ENCODE measurements at regions not wholly inside any gene's neighbourhood (a gene's known extent, or its start where the extent isn't known, plus 50 kb on each side); places are given as distances from the start of the nearest gene placed in this dataset.
"Not testable (repeated sequence)": the region's sequence is repeated elsewhere in the genome, so short reads cannot be mapped to it uniquely, and the experiment has no call there.

GRCh38 chr5:118139361-118139760 lies 849.0 kb downstream of the DTWD2 start:
- Histone ChIP-seq H3K27me3 (ENCODE audit: control insufficient read depth in 3 of 3, insufficient read depth in 3 of 3, low read length in 3 of 3) (no peaks in the 10 kb centered on the region), H3K9me3 (ENCODE audit: control insufficient read depth in 2 of 2, insufficient read depth in 1 of 2, low read depth in 1 of 2, low read length in 1 of 2) (no peaks in the 10 kb centered on the region), H3K27ac (ENCODE audit: low read depth in 1 of 3, low read length in 2 of 3) (no peak overlapping the region), H3K4me3 (ENCODE audit: low read depth in 1 of 3, low read length in 3 of 3) (no peak overlapping the region), H3K4me1 (ENCODE audit: control insufficient read depth in 3 of 3, insufficient read depth in 2 of 3, low read depth in 1 of 3, low read length in 2 of 3) (no peaks in the 10 kb centered on the region), H3K36me3 (ENCODE audit: control insufficient read depth in 3 of 3, insufficient read depth in 2 of 3, low read depth in 1 of 3, low read length in 3 of 3) (no peaks in the 10 kb centered on the region)
- 9 to 35% (median 25%) methylated on average over 1 of the region's 1 CpG for WGBS, 3 donors
- DNase-seq: no peak
- FAIRE-seq: no peak

GRCh38 chr5:118126159-118126558 lies 862.2 kb downstream of the DTWD2 start:
- Histone ChIP-seq H3K36me3 (ENCODE audit: control insufficient read depth in 3 of 3, insufficient read depth in 2 of 3, low read depth in 1 of 3, low read length in 3 of 3) (no peaks in the 10 kb centered on the region), H3K4me1 (ENCODE audit: control insufficient read depth in 3 of 3, insufficient read depth in 2 of 3, low read depth in 1 of 3, low read length in 2 of 3) (no peaks in the 10 kb centered on the region), H3K9me3 (ENCODE audit: control insufficient read depth in 2 of 2, insufficient read depth in 1 of 2, low read depth in 1 of 2, low read length in 1 of 2) (no peaks in the 10 kb centered on the region), H3K27me3 (ENCODE audit: control insufficient read depth in 3 of 3, insufficient read depth in 3 of 3, low read length in 3 of 3) (no peaks in the 10 kb centered on the region), H3K27ac (ENCODE audit: low read depth in 1 of 3, low read length in 2 of 3) (no peak overlapping the region), H3K4me3 (ENCODE audit: low read depth in 1 of 3, low read length in 3 of 3) (no peak overlapping the region)
- DNase-seq (no peak), FAIRE-seq (no peak)

GRCh38 chr5:118125687-118126086 lies 862.7 kb downstream of the DTWD2 start:
- H3K27me3 ChIP-seq (ENCODE audit: control insufficient read depth in 3 of 3, insufficient read depth in 3 of 3, low read length in 3 of 3): no peaks in the 10 kb centered on the region
- no peak overlapping the region for H3K4me3 ChIP-seq (ENCODE audit: low read depth in 1 of 3, low read length in 3 of 3)
- H3K36me3 ChIP-seq (ENCODE audit: control insufficient read depth in 3 of 3, insufficient read depth in 2 of 3, low read depth in 1 of 3, low read length in 3 of 3): no peaks in the 10 kb centered on the region
- 75 to 81% (median 75%) methylated on average over 4 of the region's 4 CpGs for WGBS, 3 donors
- H3K4me1 ChIP-seq (ENCODE audit: control insufficient read depth in 3 of 3, insufficient read depth in 2 of 3, low read depth in 1 of 3, low read length in 2 of 3): no peaks in the 10 kb centered on the region
- FAIRE-seq (peak; percentile 26), DNase-seq (no peak)
- no peaks in the 10 kb centered on the region for H3K9me3 ChIP-seq (ENCODE audit: control insufficient read depth in 2 of 2, insufficient read depth in 1 of 2, low read depth in 1 of 2, low read length in 1 of 2)
- H3K27ac ChIP-seq (ENCODE audit: low read depth in 1 of 3, low read length in 2 of 3): no peak overlapping the region

- Histone ChIP-seq H3K9me3 (ENCODE audit: control insufficient read depth in 2 of 2, insufficient read depth in 1 of 2, low read depth in 1 of 2, low read length in 1 of 2) (no peaks in the 10 kb centered on the region), H3K4me1 (ENCODE audit: control insufficient read depth in 3 of 3, insufficient read depth in 2 of 3, low read depth in 1 of 3, low read length in 2 of 3) (no peaks in the 10 kb centered on the region), H3K36me3 (ENCODE audit: control insufficient read depth in 3 of 3, insufficient read depth in 2 of 3, low read depth in 1 of 3, low read length in 3 of 3) (no peaks in the 10 kb centered on the region), H3K4me3 (ENCODE audit: low read depth in 1 of 3, low read length in 3 of 3) (no peak overlapping the region), H3K27ac (ENCODE audit: low read depth in 1 of 3, low read length in 2 of 3) (no peak overlapping the region), H3K27me3 (ENCODE audit: control insufficient read depth in 3 of 3, insufficient read depth in 3 of 3, low read length in 3 of 3) (no peaks in the 10 kb centered on the region)
- DNase-seq: no peak
- WGBS, 3 donors: 86 to 90% (median 88%) methylated on average over 3 of the region's 3 CpGs
- FAIRE-seq: no peak
Observed at GRCh38 chr5:118121258-118121657, 867.1 kb downstream of the DTWD2 start.

- no peak for DNase-seq
- Histone ChIP-seq H3K9me3 (ENCODE audit: control insufficient read depth in 2 of 2, insufficient read depth in 1 of 2, low read depth in 1 of 2, low read length in 1 of 2) (no peaks in the 10 kb centered on the region), H3K36me3 (ENCODE audit: control insufficient read depth in 3 of 3, insufficient read depth in 2 of 3, low read depth in 1 of 3, low read length in 3 of 3) (no peaks in the 10 kb centered on the region), H3K4me3 (ENCODE audit: low read depth in 1 of 3, low read length in 3 of 3) (no peak overlapping the region), H3K27ac (ENCODE audit: low read depth in 1 of 3, low read length in 2 of 3) (no peak overlapping the region), H3K27me3 (ENCODE audit: control insufficient read depth in 3 of 3, insufficient read depth in 3 of 3, low read length in 3 of 3) (no peaks in the 10 kb centered on the region), H3K4me1 (ENCODE audit: control insufficient read depth in 3 of 3, insufficient read depth in 2 of 3, low read depth in 1 of 3, low read length in 2 of 3) (no peaks in the 10 kb centered on the region)
- WGBS, 3 donors: 61 to 80% (median 62%) methylated on average over 4 of the region's 4 CpGs
- no peak for FAIRE-seq
Observed at GRCh38 chr5:118115791-118116190, 872.6 kb downstream of the DTWD2 start.

- no peaks in the 10 kb centered on the region for H3K4me1 ChIP-seq (ENCODE audit: control insufficient read depth in 3 of 3, insufficient read depth in 2 of 3, low read depth in 1 of 3, low read length in 2 of 3)
- FAIRE-seq: no peak
Observed at GRCh38 chr5:118111956-118112355, 876.4 kb downstream of the DTWD2 start.

GRCh38 chr5:118107246-118107645 lies 881.1 kb downstream of the DTWD2 start:
- not testable (repeated sequence) for H3K4me1 ChIP-seq (ENCODE audit: control insufficient read depth in 3 of 3, insufficient read depth in 2 of 3, low read depth in 1 of 3, low read length in 2 of 3); H3K4me3 ChIP-seq (ENCODE audit: low read depth in 1 of 3, low read length in 3 of 3); H3K9me3 ChIP-seq (ENCODE audit: control insufficient read depth in 2 of 2, insufficient read depth in 1 of 2, low read depth in 1 of 2, low read length in 1 of 2); DNase-seq; H3K27ac ChIP-seq (ENCODE audit: low read depth in 1 of 3, low read length in 2 of 3); H3K27me3 ChIP-seq (ENCODE audit: control insufficient read depth in 3 of 3, insufficient read depth in 3 of 3, low read length in 3 of 3); H3K36me3 ChIP-seq (ENCODE audit: control insufficient read depth in 3 of 3, insufficient read depth in 2 of 3, low read depth in 1 of 3, low read length in 3 of 3); FAIRE-seq
- WGBS, 3 donors: 50 to 57% (median 55%) methylated on average over 3 of the region's 3 CpGs

More at GRCh38 chr5:118111956-118112355, 876.4 kb downstream of the DTWD2 start:
- no peaks in the 10 kb centered on the region for H3K9me3 ChIP-seq (ENCODE audit: control insufficient read depth in 2 of 2, insufficient read depth in 1 of 2, low read depth in 1 of 2, low read length in 1 of 2)
- H3K27ac ChIP-seq (ENCODE audit: low read depth in 1 of 3, low read length in 2 of 3): no peak overlapping the region
- no peak overlapping the region for H3K4me3 ChIP-seq (ENCODE audit: low read depth in 1 of 3, low read length in 3 of 3)
- 64 to 70% (median 68%) methylated on average over 5 of the region's 5 CpGs for WGBS, 3 donors
- H3K27me3 ChIP-seq (ENCODE audit: control insufficient read depth in 3 of 3, insufficient read depth in 3 of 3, low read length in 3 of 3): no peaks in the 10 kb centered on the region
- no peaks in the 10 kb centered on the region for H3K36me3 ChIP-seq (ENCODE audit: control insufficient read depth in 3 of 3, insufficient read depth in 2 of 3, low read depth in 1 of 3, low read length in 3 of 3)
- DNase-seq: no peak

GRCh38 chr5:118098716-118099115 lies 889.6 kb downstream of the DTWD2 start:
- H3K27me3 ChIP-seq (ENCODE audit: control insufficient read depth in 3 of 3, insufficient read depth in 3 of 3, low read length in 3 of 3): no peaks in the 10 kb centered on the region
- no peak overlapping the region for H3K4me3 ChIP-seq (ENCODE audit: low read depth in 1 of 3, low read length in 3 of 3)
- FAIRE-seq (no peak), DNase-seq (no peak)
- H3K9me3 ChIP-seq (ENCODE audit: control insufficient read depth in 2 of 2, insufficient read depth in 1 of 2, low read depth in 1 of 2, low read length in 1 of 2): no peaks in the 10 kb centered on the region
- 74 to 91% (median 86%) methylated on average over 1 of the region's 1 CpG for WGBS, 3 donors
- H3K27ac ChIP-seq (ENCODE audit: low read depth in 1 of 3, low read length in 2 of 3): no peak overlapping the region
- H3K4me1 ChIP-seq (ENCODE audit: control insufficient read depth in 3 of 3, insufficient read depth in 2 of 3, low read depth in 1 of 3, low read length in 2 of 3): no peaks in the 10 kb centered on the region
- no peaks in the 10 kb centered on the region for H3K36me3 ChIP-seq (ENCODE audit: control insufficient read depth in 3 of 3, insufficient read depth in 2 of 3, low read depth in 1 of 3, low read length in 3 of 3)

- no peak for FAIRE-seq
- H3K27me3 ChIP-seq (ENCODE audit: control insufficient read depth in 3 of 3, insufficient read depth in 3 of 3, low read length in 3 of 3): no peaks in the 10 kb centered on the region
- H3K27ac ChIP-seq (ENCODE audit: low read depth in 1 of 3, low read length in 2 of 3): no peak overlapping the region
- 40 to 53% (median 44%) methylated on average over 2 of the region's 2 CpGs for WGBS, 3 donors
- no peaks in the 10 kb centered on the region for H3K36me3 ChIP-seq (ENCODE audit: control insufficient read depth in 3 of 3, insufficient read depth in 2 of 3, low read depth in 1 of 3, low read length in 3 of 3)
- no peaks in the 10 kb centered on the region for H3K9me3 ChIP-seq (ENCODE audit: control insufficient read depth in 2 of 2, insufficient read depth in 1 of 2, low read depth in 1 of 2, low read length in 1 of 2)
- H3K4me1 ChIP-seq (ENCODE audit: control insufficient read depth in 3 of 3, insufficient read depth in 2 of 3, low read depth in 1 of 3, low read length in 2 of 3): no peaks in the 10 kb centered on the region
- DNase-seq: no peak
- no peak overlapping the region for H3K4me3 ChIP-seq (ENCODE audit: low read depth in 1 of 3, low read length in 3 of 3)
Observed at GRCh38 chr5:118095115-118095514, 893.2 kb downstream of the DTWD2 start.
